ENCODE measurements at regions not wholly inside any gene's neighbourhood (a gene's known extent, or its start where the extent isn't known, plus 50 kb on each side); places are given as distances from the start of the nearest gene placed in this dataset.

- H3K27ac Mint-ChIP-seq = no peak overlapping the region
- no peaks in the 10 kb centered on the region for H3K27me3 Mint-ChIP-seq (ENCODE audit: low read depth)
- H3K36me3 Mint-ChIP-seq (ENCODE audit: low read depth) = no peaks in the 10 kb centered on the region
- H3K4me3 Mint-ChIP-seq = no peak overlapping the region
- no peak for TF ChIP-seq CTCF (IDR thresholded peaks at IDR 0.05; ENCODE audit: unreplicated experiment in 3 of 3)
- H3K4me1 Mint-ChIP-seq = peaks cover 51% of the 10 kb centered on the region
- H3K9me3 Mint-ChIP-seq = peaks cover 4% of the 10 kb centered on the region
These were observed 98.5 kb upstream of the TSC22D2 start for GRCh38 chr3:150309557-150309956.

- no peak overlapping the region for H3K27ac Mint-ChIP-seq
- no peak for TF ChIP-seq CTCF (IDR thresholded peaks at IDR 0.05; ENCODE audit: unreplicated experiment in 3 of 3)
- H3K9me3 Mint-ChIP-seq = peaks cover 4% of the 10 kb centered on the region
- H3K36me3 Mint-ChIP-seq (ENCODE audit: low read depth) = no peaks in the 10 kb centered on the region
- H3K4me1 Mint-ChIP-seq = peaks cover 47% of the 10 kb centered on the region
- no peak overlapping the region for H3K4me3 Mint-ChIP-seq
- no peaks in the 10 kb centered on the region for H3K27me3 Mint-ChIP-seq (ENCODE audit: low read depth)
These were observed 98.9 kb upstream of the TSC22D2 start for GRCh38 chr3:150309257-150309542.

GRCh38 chr3:150308481-150309256 is 99.4 kb upstream of the TSC22D2 start:
- peaks cover 46% of the 10 kb centered on the region for H3K4me1 Mint-ChIP-seq
- H3K4me3 Mint-ChIP-seq = no peak overlapping the region
- H3K9me3 Mint-ChIP-seq = peaks cover 4% of the 10 kb centered on the region
- H3K27me3 Mint-ChIP-seq (ENCODE audit: low read depth) = no peaks in the 10 kb centered on the region
- TF ChIP-seq CTCF (IDR thresholded peaks at IDR 0.05; ENCODE audit: unreplicated experiment in 3 of 3) = no peak
- no peaks in the 10 kb centered on the region for H3K36me3 Mint-ChIP-seq (ENCODE audit: low read depth)
- peak overlapping the region; percentile 77 to 90 (median 86) for H3K27ac Mint-ChIP-seq

- Mint-ChIP-seq H3K4me1 (peaks cover 47% of the 10 kb centered on the region), H3K4me3 (peak overlapping the region in 1 of 3 experiments; percentile 22), H3K27me3 (ENCODE audit: low read depth) (no peaks in the 10 kb centered on the region), H3K27ac (peak overlapping the region; percentile 77 to 90 (median 86)), H3K9me3 (peaks cover 4% of the 10 kb centered on the region), H3K36me3 (ENCODE audit: low read depth) (no peaks in the 10 kb centered on the region)
- no peak for TF ChIP-seq CTCF (IDR thresholded peaks at IDR 0.05; ENCODE audit: unreplicated experiment in 3 of 3)
These were observed 100.1 kb upstream of the TSC22D2 start for GRCh38 chr3:150308037-150308319.

- Mint-ChIP-seq H3K4me3 (peak overlapping the region in 1 of 3 experiments; percentile 22), H3K36me3 (ENCODE audit: low read depth) (no peaks in the 10 kb centered on the region), H3K4me1 (peaks cover 52% of the 10 kb centered on the region), H3K27me3 (ENCODE audit: low read depth) (no peaks in the 10 kb centered on the region), H3K27ac (peak overlapping the region; percentile 77 to 90 (median 86)), H3K9me3 (peaks cover 4% of the 10 kb centered on the region)
- TF ChIP-seq CTCF (IDR thresholded peaks at IDR 0.05; ENCODE audit: unreplicated experiment in 3 of 3) = no peak
These were observed 100.6 kb upstream of the TSC22D2 start for GRCh38 chr3:150307311-150308036.

- Mint-ChIP-seq H3K9me3 (no peaks in the 10 kb centered on the region), H3K36me3 (ENCODE audit: low read depth) (no peaks in the 10 kb centered on the region), H3K27me3 (ENCODE audit: low read depth) (no peaks in the 10 kb centered on the region), H3K27ac (peak overlapping the region in 1 of 3 experiments; percentile 90), H3K4me3 (no peak overlapping the region), H3K4me1 (peaks cover 57% of the 10 kb centered on the region)
- TF ChIP-seq CTCF (IDR thresholded peaks at IDR 0.05; ENCODE audit: unreplicated experiment in 3 of 3) = no peak
These were observed 101.2 kb upstream of the TSC22D2 start for GRCh38 chr3:150306906-150307305.
